Renal cortex interstitium (tissue), 11 donors: ENCODE measurements at regions not wholly inside any gene's neighbourhood (a gene's known extent, or its start where the extent isn't known, plus 50 kb on each side); places are given as distances from the start of the nearest gene placed in this dataset.

Experiments used
- DNase-seq, 11 donors: peaks; one replicate each; pipeline ENCODE4 v3.0.0-alpha.2; 2013; ENCODE audit warnings: low read depth in 9 of 11, low spot score in 4 of 11; ENCODE audit errors: extremely low read depth in 1 of 11

DNA sequence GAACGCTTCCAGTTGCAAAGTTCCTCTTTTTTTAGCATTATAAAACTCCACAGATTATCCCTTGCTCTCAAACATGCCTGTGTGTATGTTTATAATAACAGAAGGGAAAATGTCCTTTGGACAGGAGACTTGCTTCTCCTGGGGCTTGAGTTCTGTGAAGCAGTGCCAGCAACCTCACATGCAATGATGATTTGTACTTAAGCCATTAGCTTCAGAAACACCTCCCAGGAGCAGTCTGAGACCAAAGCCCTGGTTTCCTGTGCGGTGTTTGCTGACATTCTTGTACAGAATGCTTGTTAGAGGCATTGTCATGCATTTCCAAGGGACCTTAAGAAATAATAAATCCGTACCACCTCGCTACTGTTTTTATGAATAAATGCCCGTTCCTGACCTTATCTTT lies 752.8 kb downstream of the CBLN4 start:
- peak in 1 of 11 donors; percentile 1 for DNase-seq

- DNase-seq, result no peak
These were observed 754.1 kb downstream of the CBLN4 start for GRCh38 chr20:55251170-55251569.

GRCh38 chr20:55242853-55243252 lies 762.5 kb downstream of the CBLN4 start:
- DNase-seq, result no peak

DNA sequence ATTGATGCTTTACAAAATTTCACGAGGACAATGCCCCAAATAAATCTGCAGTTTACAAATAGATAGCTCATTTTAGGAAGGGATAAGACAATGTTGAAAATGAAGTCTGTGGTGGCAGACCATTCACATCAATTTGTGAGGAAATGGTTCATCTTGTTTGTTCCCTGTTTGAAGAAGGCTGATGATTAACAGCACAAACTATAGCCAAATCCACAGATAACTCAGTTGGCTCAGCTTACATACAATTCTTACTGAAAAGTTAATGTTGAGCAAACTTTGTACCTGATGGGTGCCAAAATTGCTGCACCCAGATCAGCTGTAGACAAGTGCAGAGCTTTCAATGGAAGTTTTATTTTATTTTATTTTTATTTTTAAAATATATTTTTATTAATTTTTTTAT lies 763.9 kb downstream of the DOK5 start:
- no peak for DNase-seq

GRCh38 chr20:55232647-55233046 lies 757.3 kb downstream of the DOK5 start:
- no peak for DNase-seq

GRCh38 chr20:55229451-55229850 lies 754.1 kb downstream of the DOK5 start:
- no peak for DNase-seq

DNA sequence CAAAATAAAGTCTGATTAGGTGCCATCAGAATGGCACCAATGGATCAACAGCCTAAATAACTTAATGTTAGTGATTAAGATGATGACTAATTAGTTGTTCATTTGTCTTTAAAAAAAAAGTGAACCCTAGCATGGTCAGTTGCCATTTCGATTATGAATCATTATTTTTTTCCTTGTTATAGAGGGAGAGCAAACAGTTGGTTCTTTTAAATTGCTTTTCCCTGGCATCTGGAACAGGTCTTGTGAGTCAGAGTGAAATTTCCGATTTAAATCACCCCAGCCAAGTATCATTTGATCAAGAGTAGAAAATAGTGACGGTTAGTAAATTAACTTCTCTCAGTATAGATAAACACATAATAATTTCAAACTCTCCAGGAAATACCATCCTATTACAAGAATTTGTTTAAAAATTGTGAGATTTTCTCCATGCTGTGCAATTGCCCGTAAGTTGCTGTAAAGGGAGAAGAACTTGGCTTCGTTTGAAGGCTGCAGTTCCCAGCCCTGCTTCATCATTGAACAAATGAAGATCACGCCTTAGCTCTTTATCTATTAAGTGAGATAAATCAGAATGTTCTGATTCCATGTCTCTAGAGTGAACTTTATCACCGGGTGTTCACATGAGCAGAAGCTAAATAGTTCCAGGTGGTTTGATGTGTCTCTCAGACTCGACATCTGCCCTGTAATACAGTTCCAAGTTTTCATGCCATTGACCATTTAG lies 741.3 kb downstream of the DOK5 start:
- no peak for DNase-seq

DNA sequence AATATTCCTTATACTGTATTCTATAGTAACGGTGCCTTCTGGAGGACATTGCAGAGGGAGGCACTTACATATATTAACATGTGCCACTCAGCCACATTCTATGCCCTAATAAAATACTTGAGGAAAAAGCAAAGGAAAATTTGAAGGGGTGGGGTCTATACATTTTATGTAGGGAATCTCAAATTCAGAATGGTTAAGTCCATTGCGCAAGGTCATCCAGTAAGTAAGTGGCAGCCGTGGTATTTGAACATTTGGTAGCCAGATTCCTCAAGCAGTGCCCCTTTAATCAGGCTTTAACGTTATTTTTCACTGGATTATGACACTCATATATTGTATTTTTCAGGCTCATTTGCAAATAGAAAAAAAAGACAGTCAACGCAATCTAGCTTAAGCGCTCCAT lies 738.3 kb downstream of the DOK5 start:
- no peak for DNase-seq

DNA sequence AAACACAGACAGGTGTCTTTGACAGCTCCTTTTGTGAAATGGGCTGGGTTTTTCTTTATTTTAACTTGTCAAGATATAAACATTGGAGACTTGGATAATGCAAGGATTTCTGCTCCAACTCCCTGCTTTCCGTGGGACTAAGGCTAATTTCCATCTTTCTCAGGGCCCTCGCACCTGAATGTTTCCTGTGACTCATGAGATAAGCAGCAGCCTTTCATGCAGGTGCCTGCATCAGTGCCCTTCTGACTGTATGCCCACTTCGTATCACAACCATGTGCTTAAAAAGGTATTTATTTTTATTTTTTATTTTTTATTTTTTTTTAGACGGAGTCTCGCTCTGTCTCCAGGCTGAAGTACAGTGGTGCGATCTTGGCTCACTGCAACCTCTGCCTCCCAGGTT lies 736.1 kb downstream of the DOK5 start:
- DNase-seq, result no peak

GRCh38 chr20:55205665-55206064 lies 730.3 kb downstream of the DOK5 start:
- no peak for DNase-seq

DNA sequence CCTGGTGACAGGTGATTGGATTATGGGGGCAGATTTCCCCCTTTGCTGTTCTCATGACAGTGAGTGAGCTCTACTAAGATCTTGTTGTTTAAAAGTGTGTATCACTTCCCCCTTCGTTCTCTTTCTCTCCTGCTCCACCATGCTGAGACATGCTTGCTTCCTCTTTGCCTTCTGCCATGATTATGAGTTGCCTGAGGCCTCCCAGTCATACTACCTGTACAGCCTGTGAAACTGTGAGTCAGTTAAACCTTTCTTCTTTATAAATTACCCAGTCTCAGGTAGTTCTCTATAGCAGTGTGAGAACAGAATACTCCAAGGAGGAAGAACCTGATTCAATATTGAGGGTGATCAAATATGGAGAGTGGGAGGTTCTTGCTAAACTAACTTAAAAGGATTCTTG lies 724.9 kb downstream of the DOK5 start:
- no peak for DNase-seq

DNA sequence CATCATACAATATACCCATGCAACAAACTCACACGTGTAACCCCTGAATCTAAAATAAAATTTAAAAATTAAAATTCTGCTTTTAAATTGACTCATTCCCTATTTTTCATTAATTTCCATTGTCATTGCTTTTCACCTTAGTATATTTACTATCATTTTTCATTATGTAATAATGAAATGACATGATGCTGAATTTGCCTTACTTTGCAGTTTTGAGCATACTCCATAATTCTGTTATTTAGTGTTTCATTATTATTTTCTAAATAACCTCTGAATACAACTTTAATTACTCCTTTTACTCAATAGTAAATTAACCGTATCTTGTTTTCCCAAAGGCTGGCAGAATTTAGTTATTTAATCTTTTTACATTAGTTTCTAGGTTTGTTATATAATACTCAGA lies 719.6 kb downstream of the DOK5 start:
- DNase-seq, result no peak

DNA sequence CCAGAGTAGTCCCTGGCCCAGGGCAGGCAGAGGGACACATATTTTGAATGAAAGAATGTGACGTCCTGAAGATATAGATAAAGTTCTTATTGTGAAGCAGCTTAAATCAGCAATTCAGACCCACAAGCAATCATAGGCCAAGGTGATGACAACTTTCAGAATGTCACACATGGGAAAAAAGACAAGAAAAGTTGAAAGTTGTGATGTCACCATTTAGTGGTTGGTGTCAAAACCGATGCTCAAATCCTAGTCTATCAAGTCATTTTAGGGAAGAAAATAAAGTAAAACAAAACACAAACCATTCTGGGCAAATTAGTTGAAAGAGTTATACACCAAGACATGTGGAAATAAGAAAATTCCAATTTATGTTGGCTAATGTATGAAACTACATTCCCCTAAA lies 710.8 kb downstream of the DOK5 start:
- no peak for DNase-seq

DNA sequence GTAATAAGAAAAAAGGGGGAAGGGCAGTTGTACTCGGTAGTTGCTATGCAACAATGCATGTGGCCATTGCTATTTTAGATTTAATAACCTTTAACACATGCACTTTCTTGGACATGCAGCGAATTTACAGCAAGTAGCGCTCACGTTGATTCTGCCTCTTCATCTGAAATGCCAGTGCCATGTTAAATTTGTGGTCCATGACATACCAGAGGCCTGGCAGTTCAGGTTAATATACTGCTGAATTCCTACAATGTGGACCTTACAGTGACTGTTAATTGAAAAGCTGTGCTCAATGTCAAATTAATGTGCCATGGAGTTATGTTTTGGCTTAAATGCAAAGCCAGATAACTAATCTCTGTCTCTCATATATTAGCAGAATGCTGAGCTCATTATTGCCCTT lies 699.7 kb downstream of the DOK5 start:
- peak in 5 of 11 donors; percentile 36 to 63 (median 38) for DNase-seq

DNA sequence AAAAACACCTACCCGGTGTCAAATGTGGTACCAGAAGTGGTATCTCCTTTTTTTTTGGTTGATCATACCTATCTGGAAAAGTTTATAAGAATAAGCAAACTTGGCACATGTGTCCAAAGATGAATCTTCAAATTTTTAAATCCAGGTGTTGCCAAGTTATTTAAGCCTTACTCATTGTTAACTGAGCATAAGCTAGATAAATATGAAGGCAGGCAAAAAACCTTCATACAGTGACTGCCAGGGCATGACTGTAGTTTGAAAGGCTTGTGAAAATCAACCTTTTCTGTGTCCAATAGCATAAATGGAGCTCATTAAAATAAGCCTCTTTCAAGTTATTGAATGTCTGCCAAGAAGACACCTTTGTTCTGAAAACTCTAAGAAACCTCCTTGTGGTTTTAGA lies 699.2 kb downstream of the DOK5 start:
- DNase-seq, result no peak

DNA sequence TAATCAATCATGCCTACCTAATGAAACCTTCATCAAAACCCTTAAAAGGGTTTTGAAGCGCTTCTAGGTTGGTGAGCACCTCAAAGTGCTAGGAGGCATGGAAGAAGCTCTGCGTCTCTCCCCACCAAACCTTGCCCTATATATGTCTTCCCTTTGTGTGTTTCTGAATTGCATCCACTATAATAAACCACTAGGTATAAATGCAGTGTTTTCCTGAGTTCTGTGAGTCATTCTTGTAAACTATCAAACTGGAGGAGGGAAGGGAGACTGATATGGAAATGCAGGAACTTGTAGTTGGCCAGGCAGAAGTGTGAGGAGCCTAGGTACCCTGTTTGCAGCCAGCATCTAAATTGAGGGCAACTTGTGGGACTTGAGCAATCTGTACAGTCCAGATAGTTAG lies 698.8 kb downstream of the DOK5 start:
- DNase-seq, result no peak

- DNase-seq, result no peak
These were observed 698.2 kb downstream of the DOK5 start for GRCh38 chr20:55173601-55174000.

- no peak for DNase-seq
These were observed 697.1 kb downstream of the DOK5 start for GRCh38 chr20:55172310-55173002.

- no peak for DNase-seq
These were observed 690.7 kb downstream of the DOK5 start for GRCh38 chr20:55166063-55166462.

DNA sequence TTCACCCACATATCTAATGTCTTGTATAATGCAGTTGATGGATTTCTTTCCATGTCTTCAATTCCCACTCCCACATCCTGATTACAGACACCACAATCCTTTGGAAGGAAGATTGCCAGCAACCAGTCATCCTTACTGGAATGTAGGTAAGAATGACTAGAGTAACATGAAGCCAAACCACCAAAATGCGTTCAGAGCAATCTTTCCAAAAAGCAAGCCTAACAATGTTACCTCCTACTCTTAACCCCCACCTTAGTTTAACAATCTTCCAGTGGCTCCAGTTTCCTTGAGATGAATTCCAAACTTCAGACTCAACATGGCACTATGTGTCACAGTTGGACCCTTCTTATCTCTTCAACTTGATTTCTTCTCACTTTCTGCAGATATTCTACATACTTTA lies 685.6 kb downstream of the DOK5 start:
- no peak for DNase-seq

- DNase-seq, result peak in 3 of 11 donors; percentile 24 to 30 (median 25)
These were observed 684.6 kb downstream of the DOK5 start for GRCh38 chr20:55160037-55160436.
